ENCODE measurements at regions not wholly inside any gene's neighbourhood (a gene's known extent, or its start where the extent isn't known, plus 50 kb on each side); places are given as distances from the start of the nearest gene placed in this dataset.

- no peak for TF ChIP-seq CTCF (IDR thresholded peaks at IDR 0.05)
- TF ChIP-seq MAFK (IDR thresholded peaks at IDR 0.05; ENCODE audit: partially characterized antibody) = no peak
- no peak for TF ChIP-seq SREBF2 (IDR thresholded peaks at IDR 0.05)
- TF ChIP-seq EP300 (IDR thresholded peaks at IDR 0.05) = no peak
- no peak for TF ChIP-seq ZFP36 (IDR thresholded peaks at IDR 0.05; ENCODE audit: borderline replicate concordance, partially characterized antibody)
These were observed 141.2 kb upstream of the KCNG1 start (continued) for GRCh38 chr20:51163996-51164600.

- FAIRE-seq = no peak
- DNase-seq (ENCODE audit: low read depth in 1 of 2, low spot score in 1 of 2) = no peak
- no peak for ATAC-seq
- H3K4me1 ChIP-seq = no peaks in the 10 kb centered on the region
- no peak overlapping the region for H3K4me2 ChIP-seq
- H3K4me3 ChIP-seq = no peak overlapping the region
- POLR2A ChIA-PET = no interaction called here
- H3K27ac ChIP-seq = no peak overlapping the region
- WGBS (ENCODE audit: missing lambda C conversion rate) = 45% methylated on average over 6 of the region's 6 CpGs
- TF ChIP-seq HOXB5 (CRISPR knock-in tag; IDR thresholded peaks at IDR 0.05) = no peak
- no peak for TF ChIP-seq POLR2AphosphoS2 (conservative IDR thresholded peaks at IDR 0.05; ENCODE audit: low read length)
- TF ChIP-seq ESRRA (IDR thresholded peaks at IDR 0.05; ENCODE audit: borderline replicate concordance, low read length) = no peak
- TF ChIP-seq PBX3 (IDR thresholded peaks at IDR 0.05) = no peak
- TF ChIP-seq RNF2 (IDR thresholded peaks at IDR 0.05; ENCODE audit: borderline replicate concordance, low read depth) = no peak
- no peak for TF ChIP-seq ZSCAN20 (CRISPR knock-in tag; IDR thresholded peaks at IDR 0.05)
- no peak for TF ChIP-seq NPAS2 (CRISPR knock-in tag; IDR thresholded peaks at IDR 0.05; ENCODE audit: borderline replicate concordance)
- TF ChIP-seq PHF8 (IDR thresholded peaks at IDR 0.05; ENCODE audit: borderline replicate concordance, low read depth) = no peak
- TF ChIP-seq RAD21 (conservative IDR thresholded peaks at IDR 0.05 in 1 of 2, IDR thresholded peaks at IDR 0.05 in 1 of 2) = no peak
- CTCF ChIA-PET = interaction anchor here (0.7 kb wide), 2 partner anchors 15 to 994 kb away, joined by 3 to 5 read pairs; no protein-coding TSS in a partner anchor
- H3K9me3 ChIP-seq = no peaks in the 10 kb centered on the region
These were observed 139.1 kb upstream of the KCNG1 start for GRCh38 chr20:51162015-51162414.

- no peak for TF ChIP-seq CEBPB (IDR thresholded peaks at IDR 0.05)
- no peak for TF ChIP-seq CBX2 (IDR thresholded peaks at IDR 0.05; ENCODE audit: borderline replicate concordance, low read depth)
- TF ChIP-seq FOSB (CRISPR knock-in tag; IDR thresholded peaks at IDR 0.05) = no peak
- no peak for TF ChIP-seq RNF2 (IDR thresholded peaks at IDR 0.05; ENCODE audit: borderline replicate concordance, low read depth)
- TF ChIP-seq KDM1A (IDR thresholded peaks at IDR 0.05; ENCODE audit: low read depth) = no peak
- DNase-seq (ENCODE audit: low read depth in 1 of 2, low spot score in 1 of 2) (no peak), FAIRE-seq (no peak), ATAC-seq (no peak)
- Histone ChIP-seq H3K4me3 (no peak overlapping the region), H3K9me3 (no peaks in the 10 kb centered on the region), H3K4me1 (no peaks in the 10 kb centered on the region), H3K27ac (no peak overlapping the region), H3K4me2 (no peak overlapping the region)
- ChIA-PET CTCF (no interaction called here), POLR2A (no interaction called here)
- WGBS (ENCODE audit: missing lambda C conversion rate) = 6% methylated on average over 3 of the region's 6 CpGs
These were observed 137.9 kb upstream of the KCNG1 start for GRCh38 chr20:51160821-51161220.

GRCh38 chr20:51159981-51160380 lies 137.1 kb upstream of the KCNG1 start:
- no peaks in the 10 kb centered on the region for H3K9me3 ChIP-seq
- CTCF ChIA-PET = interaction anchor here (0.5 to 0.7 kb wide), 2 partner anchors 11 to 857 kb away, joined by 4 to 6 read pairs; no protein-coding TSS in a partner anchor
- DNase-seq (ENCODE audit: low read depth in 1 of 2, low spot score in 1 of 2) (no peak), ATAC-seq (no peak), FAIRE-seq (no peak)
- POLR2A ChIA-PET = no interaction called here
- 31% methylated on average over 2 of the region's 2 CpGs for WGBS (ENCODE audit: missing lambda C conversion rate)
- H3K4me2 ChIP-seq = no peak overlapping the region
- no peaks in the 10 kb centered on the region for H3K4me1 ChIP-seq
- H3K4me3 ChIP-seq = no peak overlapping the region
- H3K27ac ChIP-seq = no peak overlapping the region
- TF ChIP-seq PBX3 (IDR thresholded peaks at IDR 0.05) (no peak), BHLHE40 (IDR thresholded peaks at IDR 0.05; ENCODE audit: low read depth, low read length) (no peak), MYC (IDR thresholded peaks at IDR 0.05; ENCODE audit: borderline replicate concordance, low read length) (no peak), E2F6 (IDR thresholded peaks at IDR 0.05; ENCODE audit: borderline replicate concordance, low read depth) (no peak), HOXA7 (CRISPR knock-in tag; IDR thresholded peaks at IDR 0.05) (no peak), ZSCAN20 (CRISPR knock-in tag; IDR thresholded peaks at IDR 0.05) (no peak), RCOR1 (IDR thresholded peaks at IDR 0.05; ENCODE audit: low read depth, low read length) (no peak), ELK1 (IDR thresholded peaks at IDR 0.05; ENCODE audit: low read depth, low read length) (no peak), BCL3 (IDR thresholded peaks at IDR 0.05) (no peak), PHF8 (IDR thresholded peaks at IDR 0.05; ENCODE audit: borderline replicate concordance, low read depth) (no peak)
